ENCODE measurements at regions not wholly inside any gene's neighbourhood (a gene's known extent, or its start where the extent isn't known, plus 50 kb on each side); places are given as distances from the start of the nearest gene placed in this dataset.
"Not testable (repeated sequence)": the region's sequence is repeated elsewhere in the genome, so short reads cannot be mapped to it uniquely, and the experiment has no call there.

DNA sequence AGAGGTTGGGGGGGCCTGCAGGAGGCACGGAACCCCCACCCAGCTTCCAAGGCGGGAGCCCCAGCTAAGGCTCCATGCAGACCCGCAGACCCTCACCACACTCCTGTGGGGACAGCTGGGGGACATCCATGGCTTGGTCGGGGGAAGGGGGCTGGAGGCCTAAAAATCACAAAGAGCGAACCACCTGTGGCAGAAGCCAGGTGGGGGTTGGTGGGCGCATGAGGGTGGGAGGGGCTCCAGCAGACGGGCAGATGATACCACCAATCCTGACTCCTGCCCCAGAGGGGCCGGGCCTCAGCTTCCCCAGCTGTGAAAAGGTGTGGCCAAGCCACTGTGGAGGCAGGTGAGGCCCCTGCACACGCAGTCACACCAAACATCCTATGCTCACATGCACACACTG is 111.6 kb downstream of the FAM53A start:
- no peak for DNase-seq

DNA sequence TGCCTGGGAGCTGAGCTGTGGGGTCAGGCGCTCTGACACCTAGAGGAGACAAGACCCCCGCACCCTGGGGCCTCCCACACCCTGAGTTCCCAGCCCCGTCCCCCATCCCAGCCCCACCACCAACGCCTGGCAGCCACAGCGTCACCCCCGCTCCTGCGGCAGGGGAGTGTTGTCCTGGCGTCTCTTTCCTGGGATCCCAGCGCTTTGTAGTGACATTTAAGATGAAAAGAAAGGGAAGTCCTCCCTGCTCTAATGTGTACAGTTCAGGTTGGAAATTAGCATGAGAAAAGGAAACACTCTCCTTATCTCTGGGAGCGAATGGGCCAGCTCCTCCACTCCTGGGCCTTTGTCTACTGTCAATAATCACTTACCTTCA is 112.1 kb downstream of the FAM53A start:
- peak; percentile 23 for DNase-seq

DNA sequence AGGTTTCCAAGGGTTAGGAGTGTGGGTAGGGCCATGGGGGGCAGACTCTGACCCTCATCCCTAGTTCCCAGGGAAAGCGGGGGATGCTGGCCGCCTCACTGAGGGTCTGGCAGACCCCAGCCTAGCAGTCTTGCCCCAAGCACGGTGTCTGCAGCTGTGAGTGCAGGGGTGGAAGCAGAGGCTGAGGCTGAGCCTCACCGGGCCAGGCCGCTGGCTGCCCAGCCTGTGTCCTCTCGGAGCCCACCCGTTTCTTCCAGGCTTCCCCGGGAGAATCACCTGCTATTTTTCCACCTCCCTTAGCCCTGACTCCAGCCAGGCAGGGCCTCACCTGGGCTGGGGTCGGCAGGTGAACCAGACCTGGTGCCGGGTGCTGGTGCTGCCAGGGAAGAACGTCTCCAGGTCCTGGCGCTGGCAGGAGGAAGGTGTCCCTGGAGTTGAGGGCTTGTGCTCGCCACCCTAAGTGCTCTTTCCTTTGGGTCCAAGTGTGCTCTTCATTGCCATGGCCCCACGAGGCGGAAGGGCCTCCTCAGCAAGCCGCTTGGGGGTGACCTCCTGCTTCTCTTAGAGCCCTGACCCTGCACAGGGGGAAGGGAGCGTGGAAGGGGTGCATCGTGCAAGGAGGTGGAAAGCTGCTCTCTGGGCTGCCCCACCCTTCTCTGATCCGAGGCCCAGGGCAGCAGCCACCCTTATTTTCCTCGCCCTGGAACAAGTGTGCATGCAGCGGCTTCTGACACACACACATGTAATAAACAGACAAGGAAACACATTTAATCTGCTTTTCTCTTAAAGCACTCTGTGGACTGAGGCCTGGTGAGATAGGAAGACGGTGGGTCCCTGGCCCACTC is 112.7 kb downstream of the FAM53A start:
- DNase-seq: no peak

DNA sequence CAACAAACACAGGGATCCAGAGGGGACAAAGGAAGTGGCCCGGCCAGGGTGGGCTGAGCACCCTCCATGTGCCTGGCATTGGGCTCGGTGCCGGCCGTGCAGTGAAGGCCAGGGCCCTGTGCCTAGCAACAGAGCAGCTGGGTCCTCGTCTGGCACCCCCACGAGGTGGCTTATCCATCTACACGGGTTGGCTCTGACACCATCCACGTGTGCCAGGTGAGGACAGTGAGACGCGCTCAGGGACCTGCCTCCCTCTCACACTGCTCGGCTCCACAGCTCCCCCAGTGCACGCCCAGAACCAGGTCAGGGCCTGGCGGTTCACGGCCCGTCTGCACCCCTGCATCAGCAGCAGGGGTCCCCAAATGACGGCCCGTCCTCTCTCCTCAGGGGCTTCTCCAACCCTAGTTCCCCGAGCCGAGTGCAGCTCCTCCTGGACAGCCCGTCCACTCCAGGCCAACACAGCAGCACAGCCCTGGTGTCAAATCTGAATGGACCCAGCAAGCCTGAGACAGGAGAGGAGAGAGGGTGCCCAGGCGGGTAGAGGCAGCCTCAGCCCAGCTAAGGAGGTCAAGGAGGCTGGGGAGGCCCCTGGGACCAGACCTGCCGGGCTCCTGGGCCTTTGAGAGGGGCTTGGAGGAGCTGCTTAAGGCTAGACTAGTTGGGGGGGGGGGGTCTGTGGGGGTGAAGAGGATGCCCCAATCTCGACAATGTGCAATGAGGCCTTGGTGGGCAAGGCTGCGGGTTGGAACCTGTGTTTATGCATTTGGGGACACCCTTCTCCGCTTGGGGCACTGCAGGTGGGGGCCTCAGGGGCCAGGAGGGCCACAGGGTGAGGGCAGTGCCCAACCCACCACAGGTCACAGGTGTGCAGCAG is 113.6 kb downstream of the FAM53A start:
- DNase-seq: no peak

DNA sequence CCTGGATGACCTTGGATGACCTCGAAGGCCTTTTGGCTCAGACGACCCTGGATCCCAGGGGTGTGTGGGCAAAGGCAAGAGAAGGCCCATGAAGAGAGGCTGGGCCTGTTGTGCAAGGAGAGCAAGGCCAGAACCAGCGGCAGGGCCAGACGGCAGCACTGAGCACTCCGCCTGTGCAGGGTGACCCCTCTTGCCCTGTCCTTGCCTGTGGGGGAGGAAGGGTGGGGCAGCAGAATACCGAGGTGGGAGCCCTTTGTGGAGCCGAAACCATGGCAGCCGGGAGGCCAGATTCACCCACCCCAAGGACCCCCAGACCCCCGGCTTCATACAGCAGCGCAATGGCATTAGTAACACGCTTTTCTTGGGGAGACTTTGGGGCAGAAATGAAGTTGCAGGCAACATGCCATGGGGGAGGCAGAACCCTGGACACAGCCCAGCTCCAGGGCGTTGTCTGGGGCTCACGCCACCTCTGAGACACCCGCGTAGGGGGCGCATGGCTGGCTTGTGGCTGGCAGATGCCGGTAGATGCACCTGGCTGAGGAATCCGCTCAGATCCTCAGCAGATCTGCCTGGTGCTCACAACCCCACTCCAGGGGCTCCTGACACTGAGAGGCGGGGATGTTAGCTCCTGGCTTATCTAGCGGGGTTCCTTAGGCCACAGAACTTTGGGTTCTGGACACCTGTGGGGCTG is 114.5 kb downstream of the FAM53A start:
- no peak for DNase-seq

DNA sequence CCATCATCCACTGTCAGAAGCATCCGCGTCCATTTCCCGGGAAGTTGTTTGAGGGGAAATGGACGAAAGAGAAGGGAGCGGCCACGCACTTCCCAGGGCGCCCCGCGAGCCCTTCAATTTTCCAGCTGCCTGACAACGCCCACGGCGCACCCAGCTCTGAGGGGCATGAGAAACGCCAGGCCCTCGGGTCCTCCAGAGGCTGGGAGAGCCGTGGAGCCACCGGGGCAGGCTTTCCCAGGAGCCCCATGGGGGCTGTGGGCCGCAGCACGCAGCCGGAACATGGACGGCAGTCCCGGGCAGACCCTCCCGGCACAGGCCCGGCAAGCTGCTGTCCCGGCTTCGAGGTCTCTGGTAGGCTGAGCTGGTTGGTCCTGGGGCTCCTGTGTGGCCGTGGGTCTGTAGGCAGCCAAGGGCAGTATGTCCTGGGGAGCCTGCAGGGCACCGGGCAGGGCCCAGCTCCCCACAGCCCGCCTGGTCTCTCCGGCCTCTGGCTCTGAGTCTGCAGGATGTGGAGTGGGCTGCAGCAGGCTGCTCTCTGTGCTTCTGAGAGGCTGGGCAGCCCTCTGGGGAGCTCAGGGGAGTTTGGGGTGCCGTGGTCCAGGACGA is 115.2 kb downstream of the FAM53A start:
- DNase-seq: no peak

DNA sequence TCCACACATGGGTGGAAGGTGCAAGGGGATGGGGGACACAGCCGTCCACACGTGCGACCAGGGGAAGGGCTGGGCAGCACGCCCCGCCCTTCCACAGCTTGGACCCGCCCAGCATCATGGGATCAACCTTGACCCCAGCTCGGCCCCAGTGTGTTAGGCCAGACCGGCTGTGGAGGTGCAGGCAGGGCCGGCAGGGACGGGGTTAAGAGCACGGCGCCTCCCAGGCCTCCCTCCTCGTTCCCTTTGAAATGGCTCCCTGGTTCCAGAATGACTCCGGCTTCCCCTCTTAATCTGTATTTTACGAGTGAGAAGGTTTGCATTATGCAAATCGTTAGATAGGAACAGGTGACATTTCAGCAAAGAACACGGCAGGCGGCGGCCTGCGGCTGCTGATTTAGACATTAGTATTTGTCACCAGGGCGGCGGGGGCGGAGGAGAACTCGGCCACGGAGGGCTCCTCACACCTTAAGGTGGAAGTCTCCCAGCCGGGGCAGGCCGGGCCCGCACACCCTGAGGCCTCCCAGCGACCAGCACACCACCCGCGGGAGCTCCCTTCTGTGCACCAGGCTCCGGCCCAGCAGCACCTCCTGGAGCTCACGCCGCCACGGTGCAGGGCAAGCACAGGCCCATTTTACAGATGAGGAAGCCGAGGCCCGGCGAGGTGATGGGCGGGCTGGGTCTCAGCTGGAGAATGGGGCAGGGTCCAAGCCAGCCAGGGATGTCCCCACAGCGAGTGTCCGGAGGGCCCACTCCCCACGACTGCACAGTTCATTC is 116.1 kb downstream of the FAM53A start:
- no peak for DNase-seq

DNA sequence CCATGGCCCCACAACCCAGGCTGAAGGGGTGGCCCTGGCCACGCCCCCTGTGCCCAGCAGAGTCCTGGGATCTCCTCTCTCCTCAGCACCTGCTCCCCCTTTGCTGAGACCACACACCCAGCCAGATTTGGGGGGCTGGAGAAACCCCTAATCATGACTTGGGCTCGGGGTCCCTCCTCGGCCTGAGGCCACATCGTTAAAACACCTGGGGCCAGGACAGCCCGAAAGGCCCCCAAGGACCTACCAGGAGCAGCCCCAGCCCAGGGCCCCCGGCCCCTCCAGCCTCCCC is 116.7 kb downstream of the FAM53A start:
- no peak for DNase-seq

DNA sequence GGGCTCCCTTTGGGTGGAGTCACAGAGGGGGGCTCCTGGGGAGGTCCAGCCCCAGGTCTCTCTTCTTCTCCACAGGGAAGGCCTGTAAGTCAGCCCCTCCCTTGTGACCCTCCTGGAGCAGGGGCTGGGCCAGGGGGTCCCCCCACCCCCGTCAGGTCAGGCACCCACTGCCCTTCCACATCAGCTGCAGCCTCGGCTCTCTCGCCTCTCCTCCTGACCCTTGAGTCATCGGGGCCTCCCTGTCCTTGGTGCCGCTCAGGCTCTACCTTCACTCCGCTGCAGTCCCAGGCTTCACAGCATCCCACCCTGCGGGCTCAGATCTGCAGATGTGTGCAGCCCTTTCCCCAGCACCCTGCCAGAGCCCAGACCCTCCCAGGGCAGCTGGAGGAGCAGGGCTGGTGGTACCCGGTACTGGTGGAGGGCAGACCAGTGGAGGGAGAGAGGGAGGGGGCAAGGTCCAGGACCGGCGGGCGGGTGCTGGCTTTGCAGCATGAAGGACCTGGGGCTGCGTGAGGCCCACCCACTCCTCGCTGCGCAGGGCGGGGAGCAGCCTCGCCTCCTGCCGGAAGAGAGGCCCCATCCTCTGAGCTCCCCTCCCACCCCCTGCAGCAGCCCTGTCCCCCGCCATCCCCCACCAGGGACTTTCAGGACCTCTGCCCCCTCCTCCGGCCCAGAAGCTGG is 117.1 kb downstream of the FAM53A start:
- DNase-seq: no peak

DNA sequence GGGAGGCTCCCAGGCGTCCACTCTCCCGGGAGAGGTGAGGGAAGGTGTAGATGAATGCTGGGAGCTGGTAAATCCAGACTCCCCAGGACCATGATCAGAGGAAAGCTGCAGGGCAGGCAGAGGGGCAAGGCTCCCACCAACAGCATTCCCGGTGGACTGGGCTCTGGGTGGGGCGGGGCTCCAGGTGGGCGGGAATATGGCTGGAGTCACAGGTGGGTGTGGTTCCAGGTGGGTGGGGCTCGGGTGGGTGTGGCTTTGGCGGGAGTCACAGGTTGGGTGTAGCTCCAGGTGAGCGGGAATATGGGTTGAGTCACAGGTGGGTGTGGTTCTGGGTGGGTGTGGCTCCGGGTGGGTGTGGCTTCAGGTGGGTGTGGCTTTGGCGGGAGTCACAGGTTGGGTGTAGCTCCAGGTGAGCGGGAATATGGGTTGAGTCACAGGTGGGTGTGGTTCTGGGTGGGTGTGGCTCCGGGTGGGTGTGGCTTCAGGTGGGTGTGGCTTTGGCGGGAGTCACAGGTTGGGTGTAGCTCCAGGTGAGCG is 117.7 kb downstream of the FAM53A start:
- DNase-seq: not testable (repeated sequence)

DNA sequence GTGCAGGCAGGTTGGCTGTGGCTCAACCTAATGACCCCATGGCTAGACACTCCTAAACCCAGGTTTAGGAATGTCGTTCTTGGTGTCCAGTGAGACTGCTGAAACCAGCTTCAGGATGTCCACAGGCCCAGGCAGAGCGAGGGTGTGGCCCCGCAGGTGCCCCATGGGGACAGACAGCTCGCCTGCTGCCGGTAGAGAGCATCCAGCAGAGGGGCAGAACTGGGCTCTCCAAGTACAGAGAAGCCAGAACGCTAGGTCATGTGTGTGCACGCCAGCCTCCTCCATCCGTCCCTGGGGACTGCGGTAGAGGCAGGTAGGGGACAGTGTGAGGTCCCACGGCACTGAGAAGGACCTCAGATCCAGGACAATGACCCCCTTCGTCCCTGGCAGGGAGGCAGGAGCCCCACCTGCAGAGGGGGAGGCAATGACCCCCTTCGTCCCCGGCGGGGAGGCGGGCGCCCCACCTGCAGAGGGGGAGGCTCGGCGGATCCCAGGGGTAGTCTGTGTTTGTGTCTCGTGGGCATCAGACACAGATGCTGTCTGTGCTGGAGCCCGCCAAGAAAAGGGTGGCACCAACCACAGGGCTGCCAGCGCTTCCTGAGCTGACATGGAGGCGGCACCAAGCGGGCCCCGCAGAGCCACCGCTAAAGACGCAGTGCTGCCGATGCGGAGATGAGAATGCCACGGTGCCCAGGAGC is 118.4 kb downstream of the FAM53A start:
- no peak for DNase-seq

DNA sequence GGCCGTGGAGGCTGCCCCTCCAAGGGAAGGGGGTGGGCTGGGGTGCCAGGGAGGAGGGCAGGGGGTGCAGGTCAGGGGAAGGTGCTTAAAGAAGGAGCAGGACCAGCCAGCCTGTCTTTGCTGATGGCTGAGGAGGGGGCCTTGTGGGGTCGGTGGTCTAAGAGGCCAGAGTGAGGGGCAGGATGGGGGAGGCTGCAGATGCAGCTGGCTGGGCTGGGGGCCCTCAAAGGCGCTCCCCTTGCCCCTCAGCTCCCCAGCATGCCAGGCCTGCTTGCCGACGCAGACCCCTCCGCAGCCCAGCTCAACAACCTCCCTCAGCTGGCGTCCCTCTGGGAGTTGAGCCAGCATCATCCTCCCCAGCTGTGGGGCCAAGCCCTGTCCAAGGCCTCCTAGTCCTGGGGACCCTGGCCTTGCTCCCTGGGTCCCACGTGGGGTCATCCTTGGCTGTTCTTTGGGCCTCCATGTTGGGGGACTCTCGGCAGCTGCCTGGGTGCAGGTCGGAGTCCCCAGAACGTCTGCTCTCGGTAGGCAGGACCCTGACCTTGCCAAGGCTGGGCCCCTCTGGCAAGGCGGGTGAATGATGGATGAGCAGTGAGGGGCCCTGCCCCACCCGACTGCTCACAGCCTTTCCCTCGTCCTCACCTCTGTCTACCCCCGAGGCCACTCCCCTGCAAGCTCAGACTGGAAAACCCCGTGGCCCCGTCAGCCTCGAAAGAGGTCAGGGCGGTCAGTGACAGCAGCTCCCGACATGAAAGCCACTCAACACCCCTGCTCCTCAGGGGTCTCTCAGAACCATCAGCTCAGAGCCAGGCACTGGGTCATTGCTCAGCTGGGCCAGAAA is 119.4 kb downstream of the FAM53A start:
- DNase-seq: no peak

DNA sequence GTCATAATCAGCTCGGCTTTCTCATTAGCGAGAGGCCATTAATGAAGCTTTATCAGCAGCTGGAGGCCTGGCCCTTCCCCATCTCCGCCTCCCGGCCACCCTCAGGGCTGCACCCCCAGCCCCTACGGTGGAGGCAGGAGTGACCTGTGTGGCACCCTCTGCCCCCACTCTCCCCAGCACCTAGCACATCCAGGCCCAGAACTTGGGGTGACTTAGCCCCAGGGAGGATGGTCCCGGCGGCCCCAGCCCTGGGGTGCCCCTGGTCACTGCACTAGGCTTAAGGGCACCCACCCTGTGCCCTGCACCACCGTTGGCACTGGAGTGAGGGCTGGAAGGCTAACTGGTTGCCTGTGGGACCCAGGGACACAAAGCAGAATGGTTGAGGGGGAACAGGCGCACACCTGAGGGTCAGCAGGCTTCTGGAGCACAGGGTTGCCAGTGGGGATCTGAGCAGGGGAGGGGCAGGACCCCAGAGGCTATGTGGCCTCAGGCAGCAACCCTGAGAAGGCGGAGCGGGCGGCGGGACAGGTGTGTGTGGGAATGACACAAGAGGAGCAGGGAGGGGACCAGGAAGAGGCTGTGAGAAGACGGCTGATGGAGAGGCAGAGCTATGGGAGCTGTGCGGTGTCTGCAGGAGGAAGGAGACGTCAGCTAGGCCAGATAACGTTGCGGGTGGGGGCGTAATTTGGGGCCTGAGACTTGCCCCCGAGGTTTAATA is 120.2 kb downstream of the FAM53A start:
- no peak for DNase-seq

DNA sequence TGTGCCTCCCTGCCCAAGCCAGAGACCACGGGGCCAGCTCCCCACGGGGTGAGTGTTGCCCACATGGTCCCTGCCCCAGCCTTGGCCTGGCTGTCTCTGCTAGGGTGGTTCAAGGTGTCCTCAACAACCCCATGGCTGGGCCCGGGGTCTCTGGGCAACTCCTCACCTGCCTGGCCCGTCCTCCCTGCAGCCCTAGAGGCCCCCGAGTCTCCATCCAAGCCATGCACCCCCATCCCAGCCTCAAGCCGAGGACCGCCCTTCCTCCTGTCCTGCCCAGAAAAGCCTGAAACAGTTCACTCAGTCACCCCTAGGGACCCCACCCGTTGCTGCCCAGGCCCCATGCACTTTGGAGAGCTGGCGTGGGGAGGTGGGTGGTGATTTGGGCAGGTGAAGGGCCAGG is 120.9 kb downstream of the FAM53A start:
- DNase-seq: no peak

DNA sequence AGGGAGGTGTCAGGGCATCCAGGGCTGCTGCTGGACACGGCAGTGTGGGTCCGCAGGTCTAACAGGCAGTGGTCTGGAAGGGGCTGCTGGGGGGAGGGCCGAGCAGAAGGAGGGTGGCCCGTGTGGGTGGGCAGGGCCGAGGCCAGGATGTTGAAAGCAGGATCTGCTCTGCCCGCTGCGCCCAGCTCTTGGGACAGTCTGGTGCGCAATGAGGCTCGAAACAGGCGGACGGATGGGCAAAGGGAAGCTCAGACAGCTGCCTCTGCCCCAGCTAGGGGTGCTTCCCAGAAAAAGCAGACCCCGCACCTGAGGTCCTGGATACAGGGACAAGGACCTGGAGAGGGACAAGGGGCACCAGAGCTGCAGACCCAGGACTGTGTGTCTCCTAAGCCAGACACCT is 121.3 kb downstream of the FAM53A start:
- DNase-seq: no peak

DNA sequence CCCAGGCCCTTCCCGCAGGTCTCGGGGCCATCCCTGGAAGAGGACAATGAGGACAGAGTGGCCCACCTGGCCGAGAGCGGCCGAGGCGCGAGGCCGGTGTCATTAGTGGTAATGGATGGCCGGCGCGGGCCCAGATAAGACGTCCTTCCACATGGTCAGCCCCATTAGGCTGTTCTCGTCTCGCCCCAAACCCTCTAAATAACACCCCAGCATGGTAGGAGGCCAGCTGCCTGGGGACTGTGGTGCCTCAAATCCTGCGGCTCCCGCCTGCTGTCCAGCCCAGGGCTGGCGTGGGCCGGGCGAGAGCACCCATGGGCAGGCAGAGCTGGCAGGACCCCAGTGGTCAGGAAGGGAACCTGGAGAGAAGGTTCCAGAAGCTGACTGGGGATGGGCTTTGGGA is 121.7 kb downstream of the FAM53A start:
- DNase-seq: no peak

DNA sequence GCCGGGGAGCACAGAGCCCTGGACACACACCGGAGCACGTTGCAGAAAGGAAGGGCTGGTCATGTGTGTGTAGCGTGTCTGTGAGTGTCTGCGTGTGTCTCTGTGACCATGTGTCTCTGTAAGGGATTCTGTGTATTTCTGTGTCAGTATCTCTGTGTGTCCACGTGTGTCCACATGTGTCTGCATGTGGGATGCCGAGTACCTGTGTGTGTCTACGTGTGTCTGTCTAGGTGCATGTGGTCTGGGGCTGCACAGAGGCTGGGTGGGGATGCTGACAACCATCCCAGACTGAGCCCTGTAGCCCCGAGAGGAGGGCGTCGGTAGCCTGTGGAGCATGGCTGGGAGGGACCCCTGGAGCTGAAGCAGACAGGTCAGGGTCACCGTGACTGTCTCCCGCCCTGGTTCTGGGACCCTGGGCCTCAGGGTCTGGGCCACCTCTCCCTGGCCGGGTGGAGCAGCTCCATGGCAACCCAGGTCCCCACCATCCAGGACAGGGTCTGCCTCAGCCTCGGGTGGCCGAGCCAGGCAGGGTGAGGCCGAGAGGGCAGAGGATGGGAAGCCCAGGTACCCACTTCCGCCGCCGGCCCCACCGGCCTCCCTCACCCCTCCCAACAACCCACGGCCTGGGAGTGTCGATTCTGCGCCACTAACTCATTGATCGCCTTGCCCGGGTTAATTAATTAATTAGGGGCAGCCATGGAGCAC is 122.7 kb downstream of the FAM53A start:
- no peak for DNase-seq

DNA sequence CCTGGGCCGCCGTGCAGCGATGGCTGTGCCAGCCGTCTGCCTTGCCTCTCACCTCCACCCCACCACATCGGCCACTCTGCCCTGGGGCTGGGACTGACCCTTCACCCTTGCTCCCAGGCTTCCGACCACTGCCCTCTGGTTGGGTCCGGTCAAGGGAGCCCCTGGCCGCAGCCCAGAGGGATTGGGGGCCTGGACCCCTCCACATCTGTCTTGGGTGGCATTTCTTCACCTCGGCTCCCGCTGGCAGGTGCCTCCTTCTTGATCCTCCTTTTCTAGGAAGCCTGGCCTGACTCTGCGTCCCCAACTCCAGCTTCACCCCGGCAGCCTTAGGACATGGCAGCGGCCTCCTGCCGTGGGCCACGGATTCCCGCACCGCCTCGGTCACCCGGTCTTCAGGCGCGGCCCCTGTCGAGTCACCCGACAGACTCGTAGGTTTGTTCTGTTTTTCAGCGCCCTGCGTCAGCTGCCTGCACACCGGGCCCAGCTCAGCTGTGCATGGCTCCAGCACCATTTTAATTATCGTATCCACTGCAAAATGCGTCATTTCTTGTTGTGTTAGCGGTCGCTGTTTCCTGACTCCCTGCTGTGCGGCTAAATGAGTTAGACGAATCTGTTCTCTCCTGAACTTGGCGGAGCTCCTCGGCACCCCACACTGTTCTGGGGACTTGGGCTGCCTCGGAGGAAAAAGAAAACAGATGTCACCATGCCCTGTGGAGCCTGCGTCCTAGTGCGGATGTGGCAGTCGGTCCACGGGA is 124.0 kb downstream of the FAM53A start:
- no peak for DNase-seq
